Inflammatory macrophage treated with lipopolysaccharide for 4 hours (primary cell): ENCODE measurements at regions not wholly inside any gene's neighbourhood (a gene's known extent, or its start where the extent isn't known, plus 50 kb on each side); places are given as distances from the start of the nearest gene placed in this dataset.
"Not testable (repeated sequence)": the region's sequence is repeated elsewhere in the genome, so short reads cannot be mapped to it uniquely, and the experiment has no call there.

Source experiments
- DNase-seq: peaks from one replicate; pipeline ENCODE4 v3.0.0-alpha.2; 2020

- DNase-seq = peak; percentile 99
Measured at GRCh38 chr3:198149904-198150303, 189.9 kb downstream of the LMLN start.

GRCh38 chr3:198151867-198152266, 191.8 kb downstream of the LMLN start:
- peak; percentile 7 for DNase-seq

DNA sequence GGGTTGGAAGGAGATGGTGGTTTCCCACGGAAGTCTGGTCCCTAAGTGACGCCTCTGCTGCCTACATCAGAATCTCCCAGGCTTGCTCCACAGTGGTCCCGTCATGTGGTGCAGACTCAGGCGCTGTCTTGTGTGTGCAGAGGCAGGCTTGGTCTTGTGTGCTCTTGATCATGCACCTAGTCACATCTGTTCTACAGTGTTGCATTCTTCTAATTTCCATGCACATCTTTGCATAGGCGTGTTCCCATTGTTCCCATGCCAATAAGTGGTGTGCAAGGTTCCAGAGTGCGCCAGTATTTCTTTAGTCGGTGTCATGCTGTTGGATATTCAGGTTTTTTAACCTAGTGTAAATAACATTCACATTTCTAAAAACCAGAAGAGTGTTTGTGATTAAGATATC, 195.8 kb downstream of the LMLN start:
- not testable (repeated sequence) for DNase-seq

DNA sequence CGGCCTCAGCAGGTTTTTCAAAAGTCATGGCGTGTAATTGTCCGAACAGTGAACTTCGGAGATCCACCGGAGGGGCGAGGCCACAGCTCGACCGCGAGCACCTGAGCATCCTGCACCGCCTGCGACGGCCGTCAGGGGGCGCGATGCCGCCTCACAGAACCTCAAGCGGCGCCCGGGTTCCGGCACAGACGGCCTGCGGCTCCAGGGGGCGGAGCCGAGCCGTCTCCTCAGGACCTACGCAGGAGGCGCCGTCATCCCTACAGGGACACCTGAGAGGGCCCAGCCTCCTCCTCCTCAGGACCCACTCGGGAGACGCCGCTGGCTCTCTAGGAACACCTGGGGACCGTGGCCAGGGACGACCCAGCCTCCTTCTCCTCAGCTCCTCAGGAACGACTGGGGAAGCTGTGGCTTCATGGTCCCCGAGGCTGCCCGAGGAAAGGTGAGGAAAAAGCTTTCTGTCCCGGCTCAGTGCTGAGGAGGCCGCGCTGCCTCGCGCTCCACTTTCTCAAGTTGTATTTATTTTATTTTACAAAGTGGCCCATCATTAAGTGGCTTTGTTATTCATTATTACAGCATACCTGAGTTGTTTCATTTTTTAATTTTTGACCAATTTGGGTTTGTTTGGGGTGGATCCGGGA, 197.3 kb downstream of the LMLN start:
- DNase-seq = not testable (repeated sequence)

GRCh38 chr3:198158007-198158406, 198.0 kb downstream of the LMLN start:
- DNase-seq = not testable (repeated sequence)

DNA sequence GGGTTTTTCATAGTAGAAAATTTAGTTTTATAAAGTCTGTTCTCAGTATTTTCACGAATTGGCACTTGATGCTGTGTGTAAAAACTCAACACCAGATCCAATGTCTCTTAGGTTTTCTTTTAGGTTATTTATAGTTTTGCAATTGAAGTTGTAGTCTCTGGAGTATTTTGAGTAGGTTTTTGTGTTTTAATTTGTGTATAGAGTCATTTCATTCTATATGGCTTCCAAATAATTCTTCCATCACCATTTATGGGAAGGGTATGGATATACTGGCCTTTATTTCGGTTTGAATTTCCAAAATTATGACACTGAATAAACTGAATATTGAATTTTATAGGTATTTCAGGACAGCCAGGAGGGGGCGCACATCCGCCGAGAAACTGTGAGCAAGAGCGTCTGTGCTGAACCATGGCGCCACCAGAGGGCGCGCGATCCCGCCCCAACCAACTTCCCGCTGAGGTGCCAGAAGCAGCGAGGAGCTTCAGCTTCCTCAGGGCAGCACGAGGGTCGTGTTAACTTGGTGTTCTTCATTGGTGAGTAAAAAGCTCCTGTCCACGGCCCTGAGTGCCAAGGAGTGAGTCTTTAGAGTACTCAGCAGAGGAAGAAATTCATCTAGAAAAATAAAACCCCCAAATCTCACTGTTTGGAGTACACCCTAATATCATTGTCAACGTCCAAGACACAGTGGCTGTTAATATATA, 207.5 kb downstream of the LMLN start:
- peak; percentile 32 for DNase-seq

GRCh38 chr3:198170781-198171180, 210.8 kb downstream of the LMLN start:
- not testable (repeated sequence) for DNase-seq

DNA sequence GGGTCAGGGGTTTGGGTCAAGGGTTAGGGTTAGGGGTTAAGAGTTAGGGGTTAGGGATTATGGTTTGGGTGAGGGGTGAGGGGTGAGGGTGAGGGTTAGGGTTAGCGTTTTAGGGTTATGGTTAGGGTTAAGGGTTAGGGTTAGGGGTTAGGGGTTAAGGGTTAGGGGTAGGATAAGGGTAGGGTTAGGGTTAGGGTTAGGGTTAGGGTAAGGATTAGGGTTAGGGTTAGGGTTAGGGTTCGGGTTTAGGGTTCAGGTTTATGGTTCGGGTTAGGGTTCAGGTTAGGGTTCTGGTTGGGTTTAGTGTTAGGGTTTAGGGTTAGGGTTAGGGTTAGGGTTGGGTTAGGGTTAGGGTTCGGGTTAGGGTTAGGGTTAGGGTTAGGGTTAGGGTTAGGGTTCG, 213.1 kb downstream of the LMLN start:
- DNase-seq = not testable (repeated sequence)

DNA sequence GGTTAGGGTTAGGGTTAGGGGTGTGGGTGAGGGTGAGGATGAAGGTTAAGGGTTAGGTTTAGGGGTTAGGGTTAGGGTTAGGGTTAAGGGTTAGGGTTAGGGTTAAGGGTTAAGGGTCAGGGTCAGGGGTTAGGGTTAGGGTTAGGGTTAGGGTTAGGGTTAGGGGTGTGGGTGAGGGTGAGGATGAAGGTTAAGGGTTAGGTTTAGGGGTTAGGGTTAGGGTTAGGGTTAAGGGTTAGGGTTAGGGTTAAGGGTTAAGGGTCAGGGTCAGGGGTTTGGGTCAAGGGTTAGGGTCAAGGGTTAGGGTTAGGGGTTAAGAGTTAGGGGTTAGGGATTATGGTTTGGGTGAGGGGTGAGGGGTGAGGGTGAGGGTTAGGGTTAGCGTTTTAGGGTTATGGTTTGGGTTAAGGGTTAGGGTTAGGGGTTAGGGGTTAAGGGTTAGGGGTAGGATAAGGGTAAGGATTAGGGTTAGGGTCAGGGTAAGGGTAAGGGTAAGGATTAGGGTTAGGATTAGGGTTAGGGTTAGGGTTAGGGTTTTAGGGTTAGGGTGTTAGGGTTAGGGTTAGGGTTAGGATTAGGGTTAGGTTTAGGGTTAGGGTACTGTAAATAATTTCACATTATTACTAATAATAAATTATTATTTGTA, 214.0 kb downstream of the LMLN start:
- not testable (repeated sequence) for DNase-seq
